ENCODE measurements at regions not wholly inside any gene's neighbourhood (a gene's known extent, or its start where the extent isn't known, plus 50 kb on each side); places are given as distances from the start of the nearest gene placed in this dataset.
A peak's percentile ranks its signal among the peaks of the same experiment; 100 is the strongest.
"Not testable (repeated sequence)": the region's sequence is repeated elsewhere in the genome, so short reads cannot be mapped to it uniquely, and the experiment has no call there.

- POLR2A ChIA-PET: not testable (repeated sequence)
Measured at GRCh38 chr17:20633268-20634059, 53.9 kb downstream of the CDRT15L2 start.

GRCh38 chr17:20640147-20640546, 60.6 kb downstream of the CDRT15L2 start:
- BruUV-seq (replicated peaks); CTCF ChIA-PET; H3K27ac Mint-ChIP-seq (ENCODE audit: low read depth, unreplicated experiment); H3K9me3 Mint-ChIP-seq (ENCODE audit: unreplicated experiment); H3K4me1 Mint-ChIP-seq (ENCODE audit: insufficient read depth, unreplicated experiment); POLR2A ChIA-PET; H3K36me3 Mint-ChIP-seq (ENCODE audit: insufficient read depth, unreplicated experiment); H3K4me3 Mint-ChIP-seq (ENCODE audit: unreplicated experiment); DNase-seq (ENCODE audit: unreplicated experiment); intact Hi-C loops (cut with micrococcal nuclease): not testable (repeated sequence)
- H3K27me3 Mint-ChIP-seq (ENCODE audit: insufficient read depth, unreplicated experiment): peaks cover 36% of the 10 kb centered on the region

More at GRCh38 chr17:20633268-20634059, 53.9 kb downstream of the CDRT15L2 start:
- H3K36me3 Mint-ChIP-seq (ENCODE audit: insufficient read depth, unreplicated experiment); CTCF ChIA-PET; H3K4me1 Mint-ChIP-seq (ENCODE audit: insufficient read depth, unreplicated experiment); H3K9me3 Mint-ChIP-seq (ENCODE audit: unreplicated experiment); intact Hi-C loops (cut with micrococcal nuclease); DNase-seq (ENCODE audit: unreplicated experiment); BruUV-seq (replicated peaks); H3K4me3 Mint-ChIP-seq (ENCODE audit: unreplicated experiment); H3K27ac Mint-ChIP-seq (ENCODE audit: low read depth, unreplicated experiment): not testable (repeated sequence)
- peaks cover 11% of the 10 kb centered on the region for H3K27me3 Mint-ChIP-seq (ENCODE audit: insufficient read depth, unreplicated experiment)

GRCh38 chr17:20646661-20647272, 67.2 kb downstream of the CDRT15L2 start:
- DNase-seq (ENCODE audit: unreplicated experiment): peak; percentile 19
- H3K27ac Mint-ChIP-seq (ENCODE audit: low read depth, unreplicated experiment); POLR2A ChIA-PET; intact Hi-C loops (cut with micrococcal nuclease); H3K4me3 Mint-ChIP-seq (ENCODE audit: unreplicated experiment); CTCF ChIA-PET; H3K36me3 Mint-ChIP-seq (ENCODE audit: insufficient read depth, unreplicated experiment); BruUV-seq (replicated peaks); H3K4me1 Mint-ChIP-seq (ENCODE audit: insufficient read depth, unreplicated experiment); H3K9me3 Mint-ChIP-seq (ENCODE audit: unreplicated experiment): not testable (repeated sequence)
- TF ChIP-seq, protein P1, sequence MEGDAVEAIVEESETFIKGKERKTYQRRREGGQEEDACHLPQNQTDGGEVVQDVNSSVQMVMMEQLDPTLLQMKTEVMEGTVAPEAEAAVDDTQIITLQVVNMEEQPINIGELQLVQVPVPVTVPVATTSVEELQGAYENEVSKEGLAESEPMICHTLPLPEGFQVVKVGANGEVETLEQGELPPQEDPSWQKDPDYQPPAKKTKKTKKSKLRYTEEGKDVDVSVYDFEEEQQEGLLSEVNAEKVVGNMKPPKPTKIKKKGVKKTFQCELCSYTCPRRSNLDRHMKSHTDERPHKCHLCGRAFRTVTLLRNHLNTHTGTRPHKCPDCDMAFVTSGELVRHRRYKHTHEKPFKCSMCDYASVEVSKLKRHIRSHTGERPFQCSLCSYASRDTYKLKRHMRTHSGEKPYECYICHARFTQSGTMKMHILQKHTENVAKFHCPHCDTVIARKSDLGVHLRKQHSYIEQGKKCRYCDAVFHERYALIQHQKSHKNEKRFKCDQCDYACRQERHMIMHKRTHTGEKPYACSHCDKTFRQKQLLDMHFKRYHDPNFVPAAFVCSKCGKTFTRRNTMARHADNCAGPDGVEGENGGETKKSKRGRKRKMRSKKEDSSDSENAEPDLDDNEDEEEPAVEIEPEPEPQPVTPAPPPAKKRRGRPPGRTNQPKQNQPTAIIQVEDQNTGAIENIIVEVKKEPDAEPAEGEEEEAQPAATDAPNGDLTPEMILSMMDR (IDR thresholded peaks at IDR 0.05; ENCODE audit: unreplicated experiment): peak; percentile 35
- H3K27me3 Mint-ChIP-seq (ENCODE audit: insufficient read depth, unreplicated experiment): peaks cover 43% of the 10 kb centered on the region

DNA sequence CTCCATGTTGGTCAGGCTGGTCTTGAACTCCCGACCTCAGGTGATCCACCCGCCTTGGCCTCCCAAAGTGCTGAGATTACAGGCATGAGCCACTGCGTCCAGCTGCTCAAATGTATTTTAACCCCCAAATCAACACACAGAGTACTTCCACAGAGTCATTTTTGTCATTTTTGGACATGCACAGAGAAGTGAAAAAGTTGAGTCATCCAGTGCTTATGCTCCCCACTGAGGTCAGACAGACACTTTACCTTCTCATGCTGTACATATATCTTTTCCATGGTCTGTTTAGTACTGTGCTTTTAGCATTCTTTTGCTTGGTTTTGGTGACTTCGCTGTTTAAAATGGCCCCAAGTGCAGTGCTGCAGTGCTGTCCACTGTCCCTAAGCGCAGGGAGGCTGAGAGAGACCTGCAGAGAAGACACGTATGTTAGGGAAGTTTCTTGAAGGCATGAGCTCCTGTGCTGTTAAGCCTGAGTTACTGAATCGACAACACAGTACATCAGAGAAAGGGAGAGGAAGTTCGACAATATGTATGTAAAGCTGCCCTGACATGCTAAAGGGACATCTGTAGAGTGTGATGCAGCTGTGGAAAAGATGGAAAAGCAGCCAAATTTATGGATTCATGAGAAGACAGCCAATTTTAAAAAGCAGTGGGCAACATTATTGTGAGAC, 69.7 kb downstream of the CDRT15L2 start:
- H3K9me3 Mint-ChIP-seq (ENCODE audit: unreplicated experiment); H3K36me3 Mint-ChIP-seq (ENCODE audit: insufficient read depth, unreplicated experiment); H3K27ac Mint-ChIP-seq (ENCODE audit: low read depth, unreplicated experiment); POLR2A ChIA-PET; DNase-seq (ENCODE audit: unreplicated experiment); H3K4me3 Mint-ChIP-seq (ENCODE audit: unreplicated experiment); BruUV-seq (replicated peaks); H3K4me1 Mint-ChIP-seq (ENCODE audit: insufficient read depth, unreplicated experiment); intact Hi-C loops (cut with micrococcal nuclease): not testable (repeated sequence)
- H3K27me3 Mint-ChIP-seq (ENCODE audit: insufficient read depth, unreplicated experiment): peaks cover 30% of the 10 kb centered on the region
- CTCF ChIA-PET: interaction anchor here (0.7 kb wide), 1 partner anchor 607 kb away, joined by 3 read pairs; no protein-coding TSS in a partner anchor

DNA sequence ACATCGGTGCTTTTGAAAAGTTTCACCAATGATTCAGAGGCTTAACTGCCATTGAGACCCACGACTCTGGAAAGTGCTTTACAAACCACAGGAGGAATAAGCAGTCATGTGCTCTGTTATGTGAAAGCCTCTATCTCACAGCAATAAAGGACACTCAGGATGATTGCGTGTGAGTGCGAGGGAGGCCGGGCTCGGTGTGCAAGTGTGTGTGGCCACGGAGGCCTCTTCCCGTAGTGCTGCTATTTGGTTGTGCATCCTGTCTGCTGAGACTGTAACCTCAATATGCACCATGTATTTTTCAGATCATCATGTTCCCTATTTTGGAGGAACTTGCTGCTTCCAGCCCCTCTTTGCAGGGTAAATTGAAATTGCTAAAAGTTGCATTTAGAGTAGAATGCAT, 71.5 kb downstream of the CDRT15L2 start:
- H3K27ac Mint-ChIP-seq (ENCODE audit: low read depth, unreplicated experiment); DNase-seq (ENCODE audit: unreplicated experiment); H3K4me3 Mint-ChIP-seq (ENCODE audit: unreplicated experiment); H3K36me3 Mint-ChIP-seq (ENCODE audit: insufficient read depth, unreplicated experiment); intact Hi-C loops (cut with micrococcal nuclease); H3K4me1 Mint-ChIP-seq (ENCODE audit: insufficient read depth, unreplicated experiment); H3K9me3 Mint-ChIP-seq (ENCODE audit: unreplicated experiment); BruUV-seq (replicated peaks); POLR2A ChIA-PET; CTCF ChIA-PET: not testable (repeated sequence)
- H3K27me3 Mint-ChIP-seq (ENCODE audit: insufficient read depth, unreplicated experiment): peaks cover 23% of the 10 kb centered on the region

GRCh38 chr17:20651736-20652135, 72.2 kb downstream of the CDRT15L2 start:
- DNase-seq (ENCODE audit: unreplicated experiment); BruUV-seq (replicated peaks); POLR2A ChIA-PET; H3K4me1 Mint-ChIP-seq (ENCODE audit: insufficient read depth, unreplicated experiment); H3K9me3 Mint-ChIP-seq (ENCODE audit: unreplicated experiment); CTCF ChIA-PET; H3K36me3 Mint-ChIP-seq (ENCODE audit: insufficient read depth, unreplicated experiment); intact Hi-C loops (cut with micrococcal nuclease); H3K4me3 Mint-ChIP-seq (ENCODE audit: unreplicated experiment); H3K27ac Mint-ChIP-seq (ENCODE audit: low read depth, unreplicated experiment): not testable (repeated sequence)
- peaks cover 23% of the 10 kb centered on the region for H3K27me3 Mint-ChIP-seq (ENCODE audit: insufficient read depth, unreplicated experiment)

DNA sequence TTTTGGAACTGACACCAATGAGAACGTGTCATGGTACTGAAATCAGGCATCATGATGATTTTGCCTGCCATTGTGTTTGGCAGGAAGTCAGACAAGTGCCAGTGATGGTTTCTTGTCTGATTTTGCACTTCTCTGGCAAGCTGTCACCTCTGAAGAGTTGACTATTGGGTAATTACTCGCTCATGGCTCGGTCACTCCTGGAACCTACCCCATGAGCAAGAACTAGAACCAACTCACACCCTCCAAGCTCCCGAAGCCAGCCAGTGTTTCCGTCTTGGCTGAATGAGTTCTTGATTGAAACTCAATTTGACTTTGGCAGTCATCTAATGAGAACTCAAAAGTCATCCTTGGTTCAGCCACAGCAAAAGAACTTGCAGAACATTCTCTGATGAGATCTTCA, 73.9 kb downstream of the CDRT15L2 start:
- DNase-seq (ENCODE audit: unreplicated experiment); H3K27ac Mint-ChIP-seq (ENCODE audit: low read depth, unreplicated experiment); intact Hi-C loops (cut with micrococcal nuclease); H3K9me3 Mint-ChIP-seq (ENCODE audit: unreplicated experiment); H3K4me3 Mint-ChIP-seq (ENCODE audit: unreplicated experiment); CTCF ChIA-PET; BruUV-seq (replicated peaks); H3K36me3 Mint-ChIP-seq (ENCODE audit: insufficient read depth, unreplicated experiment); H3K4me1 Mint-ChIP-seq (ENCODE audit: insufficient read depth, unreplicated experiment); POLR2A ChIA-PET: not testable (repeated sequence)
- H3K27me3 Mint-ChIP-seq (ENCODE audit: insufficient read depth, unreplicated experiment): peaks cover 23% of the 10 kb centered on the region

DNA sequence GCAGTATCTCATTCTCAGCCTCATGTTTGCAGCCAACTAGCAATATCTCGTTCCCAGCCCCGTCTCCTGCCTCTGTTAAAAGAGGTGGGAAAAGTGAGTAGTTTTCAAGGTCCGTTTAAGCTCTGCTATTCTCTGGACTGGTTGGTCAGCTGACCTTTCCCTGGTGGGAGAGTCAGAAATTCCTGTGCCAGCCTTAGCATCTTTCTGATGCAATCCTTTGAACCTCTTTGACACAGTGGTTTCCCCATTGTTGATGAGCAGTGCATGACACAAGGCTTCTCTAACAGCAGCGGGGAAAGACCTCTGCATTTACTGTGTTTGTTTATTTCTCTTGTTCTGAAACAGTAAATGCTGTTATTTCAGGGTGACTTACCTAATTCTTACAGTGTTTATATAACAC, 74.6 kb downstream of the CDRT15L2 start:
- peaks cover 19% of the 10 kb centered on the region for H3K27me3 Mint-ChIP-seq (ENCODE audit: insufficient read depth, unreplicated experiment)
- CTCF ChIA-PET; BruUV-seq (replicated peaks); intact Hi-C loops (cut with micrococcal nuclease); H3K27ac Mint-ChIP-seq (ENCODE audit: low read depth, unreplicated experiment); H3K9me3 Mint-ChIP-seq (ENCODE audit: unreplicated experiment); H3K36me3 Mint-ChIP-seq (ENCODE audit: insufficient read depth, unreplicated experiment); H3K4me3 Mint-ChIP-seq (ENCODE audit: unreplicated experiment); H3K4me1 Mint-ChIP-seq (ENCODE audit: insufficient read depth, unreplicated experiment); POLR2A ChIA-PET: not testable (repeated sequence)
- DNase-seq (ENCODE audit: unreplicated experiment): peak; percentile 19
